ENCODE measurements at regions not wholly inside any gene's neighbourhood (a gene's known extent, or its start where the extent isn't known, plus 50 kb on each side); places are given as distances from the start of the nearest gene placed in this dataset.

GRCh38 chrX:1763294-1763693, 148.4 kb downstream of the ASMT start:
- H2BK15ac ChIP-seq (ENCODE audit: low read length): no peak overlapping the region
- no peak overlapping the region for H3K4ac ChIP-seq (replicated peaks; ENCODE audit: insufficient read length, low read depth, low read length)
- no peak overlapping the region for H3K56ac ChIP-seq (replicated peaks; ENCODE audit: insufficient read length, low read depth, low read length)
- H3K4me1 ChIP-seq (replicated peaks in 1 of 4; ENCODE audit: control insufficient read depth in 3 of 4, insufficient read depth in 4 of 4, low read length in 3 of 4): no peaks in the 10 kb centered on the region
- no peak overlapping the region for H2BK5ac ChIP-seq (ENCODE audit: low read depth, low read length)
- no peak overlapping the region for H2AFZ ChIP-seq (ENCODE audit: low read length)
- no peak overlapping the region for H3K14ac ChIP-seq (ENCODE audit: insufficient read length)
- H4K20me1 ChIP-seq (replicated peaks in 1 of 2; ENCODE audit: control insufficient read depth in 1 of 2, insufficient read depth in 2 of 2, low read length in 2 of 2): no peaks in the 10 kb centered on the region
- no peak overlapping the region for H3K4me3 ChIP-seq (ENCODE audit: extremely low read depth in 1 of 4, insufficient read depth in 2 of 4, low read depth in 3 of 4, low read length in 4 of 4)
- H3K27me3 ChIP-seq (replicated peaks in 1 of 4; ENCODE audit: control insufficient read depth in 3 of 4, extremely low read depth in 1 of 4, insufficient read depth in 3 of 4, low read length in 3 of 4): no peaks in the 10 kb centered on the region
- no peaks in the 10 kb centered on the region for H3K9me3 ChIP-seq (ENCODE audit: insufficient read depth in 2 of 2, low read depth in 1 of 2, low read length in 1 of 2)
- H3K23me2 ChIP-seq (ENCODE audit: low read depth, low read length): no peaks in the 10 kb centered on the region
- FAIRE-seq: no peak
- no peak overlapping the region for H3K18ac ChIP-seq (ENCODE audit: extremely low read depth, low read length)
- no peak overlapping the region for H2BK120ac ChIP-seq (replicated peaks; ENCODE audit: low read depth, low read length)
- H3K23ac ChIP-seq (ENCODE audit: insufficient read length): no peak overlapping the region
- no peak overlapping the region for H4K91ac ChIP-seq (replicated peaks; ENCODE audit: insufficient read length, low read length)
- no peak overlapping the region for H2AK5ac ChIP-seq (ENCODE audit: low read depth, low read length)
- H4K5ac ChIP-seq (ENCODE audit: insufficient read length, low read depth, low read length): no peak overlapping the region
- H4K8ac ChIP-seq (ENCODE audit: extremely low read depth, insufficient read depth, low read length): no peak overlapping the region
- no peak for DNase-seq (ENCODE audit: low read depth in 1 of 2, low spot score in 2 of 2)
- H2BK20ac ChIP-seq (ENCODE audit: low read length): no peak overlapping the region
- H3K79me2 ChIP-seq (ENCODE audit: control insufficient read depth in 1 of 2, insufficient read depth in 2 of 2, low read length in 2 of 2): no peaks in the 10 kb centered on the region
- WGBS, 2 experiments (ENCODE audit: extremely low coverage in 1 of 2, insufficient coverage in 1 of 2, insufficient read length in 1 of 2, insufficient replicate concordance in 2 of 2, low coverage in 1 of 2, low lambda C conversion rate in 2 of 2, missing lambda C conversion rate in 1 of 2): 88% methylated on average over 4 of the region's 5 CpGs; no CpG with 5 or more reads in 1 of the 2 experiments
- ChIA-PET POLR2A (ENCODE audit: partially characterized antibody) (no interaction called here), CTCF (ENCODE audit: partially characterized antibody) (no interaction called here)
- no peaks in the 10 kb centered on the region for H3K36me3 ChIP-seq (ENCODE audit: control insufficient read depth in 2 of 4, insufficient read depth in 4 of 4, low read length in 3 of 4)
- no peak overlapping the region for H3K9ac ChIP-seq (replicated peaks in 1 of 4; ENCODE audit: extremely low read depth in 1 of 4, low read depth in 3 of 4, low read length in 3 of 4)
- no peaks in the 10 kb centered on the region for H3K79me1 ChIP-seq (ENCODE audit: low read depth, low read length)
- TF ChIP-seq RAD21 (IDR thresholded peaks at IDR 0.05 in 1 of 2, conservative IDR thresholded peaks at IDR 0.05 in 1 of 2; ENCODE audit: low read depth in 2 of 2, low read length in 2 of 2) (0 out of 4 replicates have a peak, but pooled peaks of 1 of the 2 experiments have one; percentile 13), SP4 (IDR thresholded peaks at IDR 0.05; ENCODE audit: low read length) (no peak), ATF3 (IDR thresholded peaks at IDR 0.05; ENCODE audit: insufficient read depth, low read depth, low read length) (no peak)
- no peak overlapping the region for H3K4me2 ChIP-seq (ENCODE audit: insufficient read depth in 1 of 2, low read depth in 2 of 2, low read length in 2 of 2)
- no peak overlapping the region for H2BK12ac ChIP-seq (ENCODE audit: low read depth, low read length)
- H3K27ac ChIP-seq (ENCODE audit: low read depth, low read length): no peak overlapping the region

Measured in H1 (cell line).